HEK293 (cell line): ENCODE measurements at regions not wholly inside any gene's neighbourhood (a gene's known extent, or its start where the extent isn't known, plus 50 kb on each side); places are given as distances from the start of the nearest gene placed in this dataset.

Source experiments
- CTCF ChIA-PET: fragments of 350-600 bp; formaldehyde crosslinking; extraction: SDS; loops from one replicate; lab custom pipeline; 2021; ENCODE audit warnings: antibody characterized with exemption; lab: Yijun Ruan, JAX
- POLR2A ChIA-PET: fragments of 300-600 bp; formaldehyde crosslinking; extraction: SDS; loops from one replicate; lab custom pipeline; 2020; ENCODE audit warnings: antibody characterized with exemption, inconsistent platforms; lab: Yijun Ruan, JAX
- H3K27ac ChIP-seq: fragments of 200-500 bp; sonication (Bioruptor generic); 2 replicates; pipeline ENCODE4 v1.5.1; 2014; ENCODE audit warnings: low read depth, low read length, control low read depth, inconsistent platforms; ENCODE audit errors: extremely low read depth
- H3K36me3 ChIP-seq, 2 experiments: fragments of 200-500 bp in 1 of 2; sonication (Bioruptor generic) in 1 of 2; 1 replicate in 1 of 2; 2 replicates in 1 of 2; pipeline ENCODE4 v1.5.1; 2014 to 2017; ENCODE audit warnings: inconsistent platforms in 2 of 2, low read length in 2 of 2; ENCODE audit not compliant: control insufficient read depth in 2 of 2, insufficient read depth in 1 of 2
- H3K4me1 ChIP-seq: fragments of 200-500 bp; sonication (Bioruptor generic); 2 replicates; pipeline ENCODE4 v1.5.1; 2014; ENCODE audit warnings: mild to moderate bottlenecking, low read length, inconsistent platforms; ENCODE audit not compliant: control insufficient read depth, insufficient read depth
- H3K4me3 ChIP-seq: 2 replicates; pipeline ENCODE4 v1.5.1; 2011; ENCODE audit warnings: low read depth, mild to moderate bottlenecking, control low read depth, low read length, moderate library complexity
- H3K9me3 ChIP-seq: fragments of 200-500 bp; sonication (Bioruptor generic); 2 replicates; pipeline ENCODE4 v1.5.1; 2014; ENCODE audit warnings: low read depth, low read length, inconsistent platforms; ENCODE audit not compliant: control insufficient read depth, insufficient read depth
- PBX3 ChIP-seq: sonication (generic); formaldehyde crosslinking; IDR thresholded peaks from 2 replicates; pipeline ENCODE4 v1.8.1; 2022; ENCODE audit warnings: mild to moderate bottlenecking, moderate library complexity, missing genetic modification reagents
- SCRT2 ChIP-seq: fragments of 450-650 bp; formaldehyde crosslinking; IDR thresholded peaks from 2 replicates; pipeline ENCODE4 v1.5.1; 2016; ENCODE audit warnings: missing biosample characterization, missing genetic modification characterization
- SP7 ChIP-seq: fragments of 450-650 bp; formaldehyde crosslinking; IDR thresholded peaks from 2 replicates; pipeline ENCODE4 v1.5.1; 2016; ENCODE audit warnings: missing biosample characterization, missing genetic modification characterization
- YY1 ChIP-seq: fragments of 450-650 bp; formaldehyde crosslinking; IDR thresholded peaks from 2 replicates; pipeline ENCODE4 v1.5.1; 2018; ENCODE audit warnings: missing biosample characterization, missing genetic modification characterization
- ZBTB10 ChIP-seq: fragments of 450-650 bp; formaldehyde crosslinking; IDR thresholded peaks from 2 replicates; pipeline ENCODE4 v1.5.1; 2016; ENCODE audit warnings: missing biosample characterization, missing genetic modification characterization
- ZBTB7A ChIP-seq: fragments of 450-650 bp; formaldehyde crosslinking; IDR thresholded peaks from 2 replicates; pipeline ENCODE4 v1.5.1; 2016; ENCODE audit warnings: low read depth, missing biosample characterization, missing genetic modification characterization
- ZNF138 ChIP-seq: fragments of 450-650 bp; formaldehyde crosslinking; IDR thresholded peaks from 2 replicates; pipeline ENCODE4 v1.5.1; 2016; ENCODE audit warnings: missing biosample characterization, missing genetic modification characterization, borderline replicate concordance
- ZNF140 ChIP-seq: fragments of 450-650 bp; formaldehyde crosslinking; IDR thresholded peaks from 2 replicates; pipeline ENCODE4 v1.5.1; 2016; ENCODE audit warnings: missing biosample characterization, missing genetic modification characterization
- ZNF2 ChIP-seq: fragments of 450-650 bp; formaldehyde crosslinking; IDR thresholded peaks from 2 replicates; pipeline ENCODE4 v1.5.1; 2016; ENCODE audit warnings: missing biosample characterization, missing genetic modification characterization
- ZNF202 ChIP-seq: fragments of 450-650 bp; formaldehyde crosslinking; IDR thresholded peaks from 2 replicates; pipeline ENCODE4 v1.5.1; 2016; ENCODE audit warnings: missing biosample characterization, missing genetic modification characterization, borderline replicate concordance
- ZNF26 ChIP-seq: fragments of 450-650 bp; formaldehyde crosslinking; IDR thresholded peaks from 2 replicates; pipeline ENCODE4 v1.5.1; 2016; ENCODE audit warnings: missing biosample characterization, missing genetic modification characterization
- ZNF416 ChIP-seq: fragments of 450-650 bp; formaldehyde crosslinking; IDR thresholded peaks from 2 replicates; pipeline ENCODE4 v1.5.1; 2016; ENCODE audit warnings: missing biosample characterization, missing genetic modification characterization
- ZNF48 ChIP-seq: fragments of 450-650 bp; formaldehyde crosslinking; IDR thresholded peaks from 2 replicates; pipeline ENCODE4 v1.5.1; 2016; ENCODE audit warnings: missing biosample characterization, missing genetic modification characterization
- ZNF558 ChIP-seq: fragments of 450-650 bp; formaldehyde crosslinking; IDR thresholded peaks from 2 replicates; pipeline ENCODE4 v1.5.1; 2016; ENCODE audit warnings: missing biosample characterization, missing genetic modification characterization
- ZNF624 ChIP-seq: fragments of 450-650 bp; formaldehyde crosslinking; IDR thresholded peaks from 2 replicates; pipeline ENCODE4 v1.5.1; 2017; ENCODE audit warnings: missing biosample characterization, missing genetic modification characterization
- ZNF626 ChIP-seq: fragments of 450-650 bp; sonication (Bioruptor Pico); formaldehyde crosslinking; IDR thresholded peaks from 2 replicates; pipeline ENCODE4 v1.5.1; 2018; ENCODE audit warnings: missing biosample characterization, missing genetic modification characterization, inconsistent platforms
- ZNF707 ChIP-seq: fragments of 450-650 bp; formaldehyde crosslinking; IDR thresholded peaks from 2 replicates; pipeline ENCODE4 v1.5.1; 2016; ENCODE audit warnings: missing biosample characterization, missing genetic modification characterization
- ZXDB ChIP-seq: fragments of 450-650 bp; formaldehyde crosslinking; IDR thresholded peaks from 2 replicates; pipeline ENCODE4 v1.5.1; 2016; ENCODE audit warnings: missing biosample characterization, missing genetic modification characterization

GRCh38 chr5:56465769-56466135 is 232.6 kb upstream of the ANKRD55 start:
- CTCF ChIA-PET: no interaction called here

GRCh38 chr5:56464935-56465768 is 232.0 kb upstream of the ANKRD55 start:
- POLR2A ChIA-PET: no interaction called here
- H3K27ac ChIP-seq: no peak overlapping the region
- no peaks in the 10 kb centered on the region for H3K36me3 ChIP-seq
- TF ChIP-seq ZNF202 (tag by site-specific recombination) (no peak), ZNF626 (tag by site-specific recombination) (no peak), SP7 (no peak), ZNF558 (tag by site-specific recombination) (no peak)
- TF ChIP-seq, all 188 proteins: peak for 0
- CTCF ChIA-PET: interaction anchor here (1.0 kb wide), 1 partner anchor 20 kb away, joined by 3 read pairs; no protein-coding TSS in a partner anchor
- Histone ChIP-seq H3K9me3 (no peaks in the 10 kb centered on the region), H3K4me3 (no peak overlapping the region), H3K4me1 (peaks cover 9% of the 10 kb centered on the region; the same call in 1 of the 2 replicates)

More at GRCh38 chr5:56465769-56466135, 232.6 kb upstream of the ANKRD55 start:
- Histone ChIP-seq H3K27ac (no peak overlapping the region), H3K4me1 (peaks cover 3% of the 10 kb centered on the region; the same call in 1 of the 2 replicates), H3K9me3 (no peaks in the 10 kb centered on the region)
- TF ChIP-seq ZNF2 (tag by site-specific recombination) (no peak), ZNF624 (tag by site-specific recombination) (no peak), ZNF707 (tag by site-specific recombination) (no peak), ZNF138 (tag by site-specific recombination) (no peak), ZNF140 (tag by site-specific recombination) (no peak), YY1 (no peak), PBX3 (CRISPR knock-in tag) (no peak), ZBTB10 (tag by site-specific recombination) (no peak), SCRT2 (no peak), ZNF48 (tag by site-specific recombination) (no peak), ZNF416 (tag by site-specific recombination) (no peak), ZNF26 (no peak), ZBTB7A (tag by site-specific recombination) (no peak), ZXDB (tag by site-specific recombination) (no peak)
- TF ChIP-seq, all 188 proteins: peak for 0
- Histone ChIP-seq H3K36me3 (no peaks in the 10 kb centered on the region), H3K4me3 (no peak overlapping the region)
- POLR2A ChIA-PET: no interaction called here
